ENCODE measurements at regions not wholly inside any gene's neighbourhood (a gene's known extent, or its start where the extent isn't known, plus 50 kb on each side); places are given as distances from the start of the nearest gene placed in this dataset.

DNA sequence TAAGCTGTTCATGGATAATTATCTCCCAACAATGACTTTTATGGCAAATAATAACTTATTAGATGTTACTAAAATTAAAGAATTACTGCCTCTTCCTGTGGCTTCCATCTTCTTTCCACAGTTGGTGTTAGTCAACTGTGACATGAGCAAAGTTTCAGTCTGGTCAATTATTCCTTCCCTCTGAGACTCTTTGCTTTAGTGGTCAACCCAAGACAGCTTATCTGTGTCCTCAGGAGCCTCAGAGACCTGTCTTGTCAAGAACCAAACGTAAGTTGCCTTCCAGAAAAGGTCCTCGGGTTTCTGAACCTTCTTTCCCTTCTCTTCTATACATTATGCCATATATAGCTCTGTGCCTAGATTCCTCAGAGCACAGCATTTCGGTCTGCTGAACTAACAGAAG lies 263.2 kb upstream of the ZP4 start:
- no peak for DNase-seq (ENCODE audit: low read depth in 4 of 4, low spot score in 3 of 4)

DNA sequence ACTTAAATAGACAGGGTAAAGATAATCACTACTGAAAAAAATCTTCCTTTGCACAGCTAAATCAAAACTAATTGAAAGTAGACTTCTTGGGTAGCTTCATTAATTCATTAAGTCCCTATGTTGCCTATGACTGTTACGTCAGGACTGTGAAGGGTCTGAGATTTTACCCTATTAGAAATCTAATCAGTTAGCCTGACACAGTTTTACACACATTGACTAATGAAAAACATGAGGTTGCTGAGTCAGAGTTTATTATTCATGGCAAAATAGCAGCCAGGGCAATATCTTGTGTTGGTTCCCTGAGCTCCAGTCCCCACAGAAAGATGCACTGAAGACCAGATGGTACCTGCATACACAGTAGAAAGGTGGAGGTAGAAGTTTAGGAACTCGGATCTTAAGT lies 262.5 kb upstream of the ZP4 start:
- DNase-seq (ENCODE audit: low read depth in 4 of 4, low spot score in 3 of 4): no peak

DNA sequence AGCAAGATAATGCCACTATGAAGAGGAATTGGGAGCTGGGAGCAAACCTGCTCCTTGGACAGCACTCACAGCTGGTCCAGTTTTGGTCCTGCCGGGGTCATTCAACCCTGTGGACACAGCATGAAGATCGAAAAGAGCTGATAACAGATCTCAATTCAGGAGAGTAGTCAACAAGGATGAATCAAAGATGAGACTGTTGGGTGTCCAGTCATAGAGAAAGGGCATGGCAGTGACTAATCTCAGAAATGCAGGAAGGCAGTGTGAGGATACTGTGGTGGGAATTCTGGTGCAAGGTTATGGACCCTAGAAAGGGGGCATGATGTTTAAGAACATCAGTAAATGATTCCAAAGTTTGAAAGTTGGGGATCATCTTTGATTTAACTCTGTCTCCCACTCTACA lies 261.4 kb upstream of the ZP4 start:
- DNase-seq (ENCODE audit: low read depth in 4 of 4, low spot score in 3 of 4): no peak

DNA sequence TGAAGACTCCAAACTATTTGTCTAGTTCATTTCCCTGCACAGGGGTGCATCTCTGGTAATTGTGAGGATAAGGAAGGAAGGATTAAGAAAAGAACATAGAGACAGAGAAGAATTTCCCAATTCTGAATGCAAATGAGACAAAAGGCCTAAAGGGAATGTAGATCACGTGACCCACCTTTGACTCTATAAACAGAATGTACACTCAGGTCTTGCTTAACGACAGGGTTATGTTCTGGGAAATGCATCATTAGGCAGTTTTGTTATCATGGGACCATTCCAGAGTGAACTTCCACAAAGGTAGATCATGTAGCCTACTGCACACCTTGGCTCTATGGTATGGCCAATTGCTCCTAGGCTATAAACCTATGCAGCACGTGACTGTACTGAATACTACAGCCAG lies 252.3 kb upstream of the ZP4 start:
- no peak for DNase-seq (ENCODE audit: low read depth in 4 of 4, low spot score in 3 of 4)

DNA sequence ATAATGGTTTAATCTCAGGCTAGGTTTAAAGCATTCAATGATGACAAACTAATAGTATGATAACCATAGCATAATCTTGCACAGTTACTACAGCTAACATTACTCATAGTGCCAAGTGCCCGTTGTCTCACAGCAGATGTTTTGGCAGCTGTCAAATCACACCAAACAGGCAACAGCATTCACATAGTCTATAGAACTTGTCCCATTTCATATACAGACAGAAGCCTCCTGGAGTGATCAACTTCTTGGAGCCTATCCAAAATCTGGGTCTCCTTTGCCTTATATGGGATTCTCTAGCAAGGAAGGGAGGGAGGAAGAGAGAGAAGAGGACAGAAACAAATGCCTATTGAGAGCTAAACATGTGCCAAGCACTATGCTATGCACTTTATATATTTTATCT lies 250.6 kb upstream of the ZP4 start:
- no peak for DNase-seq (ENCODE audit: low read depth in 4 of 4, low spot score in 3 of 4)

DNA sequence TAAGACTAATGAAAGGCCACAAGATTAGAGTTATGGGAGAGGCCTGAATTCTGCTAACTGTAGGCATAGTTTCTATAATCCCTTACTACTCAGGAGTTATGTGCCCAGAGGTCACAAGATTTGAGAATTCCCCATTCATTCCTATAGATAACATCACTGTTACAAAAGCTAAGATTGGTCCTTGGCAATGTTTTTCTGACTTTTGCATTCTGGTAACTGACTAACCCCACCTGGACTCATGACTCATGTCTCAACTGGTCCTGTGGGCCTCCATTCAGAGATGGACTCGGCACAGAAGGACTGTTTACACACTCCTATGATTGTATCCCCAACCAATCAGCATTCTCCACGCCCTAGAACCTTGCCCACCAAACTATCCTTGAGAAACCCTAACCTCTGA lies 249.0 kb upstream of the ZP4 start:
- no peak for DNase-seq (ENCODE audit: low read depth in 4 of 4, low spot score in 3 of 4)

DNA sequence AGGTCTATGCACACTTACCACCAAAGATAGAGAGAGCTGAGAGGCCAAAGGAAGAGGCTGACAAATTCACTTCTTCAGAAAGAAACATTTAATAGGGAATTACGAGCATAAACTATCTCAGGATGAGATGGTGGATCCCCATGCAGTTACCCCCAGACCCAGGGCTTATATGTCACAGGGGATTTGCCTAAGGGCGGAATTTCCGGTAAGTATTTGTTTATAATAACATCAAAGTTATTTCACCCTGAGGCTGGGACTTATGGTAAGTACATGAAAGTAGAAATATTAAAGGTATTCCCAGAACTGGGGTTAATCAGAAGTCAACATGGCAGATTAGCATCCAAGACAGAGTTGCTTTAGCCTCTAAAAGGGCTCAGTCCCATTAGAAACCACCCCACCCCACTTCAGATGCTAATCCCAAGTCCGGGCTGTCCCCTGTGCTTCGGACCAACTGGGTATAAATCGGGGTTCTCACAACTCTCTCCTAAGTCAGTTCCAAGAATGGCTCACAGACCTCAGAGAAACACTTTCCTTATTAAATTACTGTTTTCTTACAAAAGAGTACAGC lies 247.4 kb upstream of the ZP4 start:
- DNase-seq (ENCODE audit: low read depth in 4 of 4, low spot score in 3 of 4): no peak

DNA sequence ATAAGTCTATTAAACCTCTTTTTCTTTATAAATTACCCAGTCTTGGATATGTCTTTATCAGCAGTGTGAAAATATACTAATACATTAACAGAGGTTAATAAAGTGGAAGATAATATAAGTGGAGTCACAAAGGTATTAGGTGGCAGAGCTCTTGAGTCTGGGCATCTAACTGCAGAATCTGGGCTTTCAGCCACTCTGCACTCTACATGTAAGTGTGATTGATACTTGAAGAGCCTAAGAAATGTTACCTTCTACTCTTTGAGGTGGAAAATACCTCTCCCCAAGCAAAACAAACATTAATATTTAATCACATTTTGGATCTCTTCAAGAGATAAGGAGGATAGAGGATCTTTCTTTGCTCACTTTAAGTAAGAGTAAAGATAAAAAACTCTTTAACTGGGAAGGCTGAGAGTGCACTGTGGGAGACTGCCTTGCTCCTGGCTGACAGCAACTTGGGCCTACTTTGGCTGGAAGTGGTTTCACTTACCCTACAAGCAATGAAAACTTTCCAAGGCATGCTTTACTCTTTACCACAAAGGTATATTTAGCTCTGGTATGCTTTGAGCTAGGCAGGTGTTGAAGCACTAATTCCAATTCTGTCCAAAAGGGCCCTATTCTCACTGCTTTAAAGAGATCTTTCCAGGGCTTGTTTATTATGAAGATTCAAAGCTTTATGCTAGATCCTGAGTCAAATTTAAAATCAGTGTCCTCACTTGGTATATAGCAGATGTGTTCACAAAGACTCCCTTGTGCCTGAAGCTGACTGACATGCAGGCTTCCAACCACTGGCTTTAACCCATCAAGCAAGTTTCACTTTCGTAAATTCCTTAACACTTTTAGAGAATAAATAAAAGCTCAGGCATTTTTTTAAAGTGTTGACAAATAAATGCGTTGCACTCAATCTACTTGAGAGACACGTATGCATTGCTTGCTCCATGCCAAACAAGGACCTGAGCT lies 245.3 kb upstream of the ZP4 start:
- no peak for DNase-seq (ENCODE audit: low read depth in 4 of 4, low spot score in 3 of 4)

DNA sequence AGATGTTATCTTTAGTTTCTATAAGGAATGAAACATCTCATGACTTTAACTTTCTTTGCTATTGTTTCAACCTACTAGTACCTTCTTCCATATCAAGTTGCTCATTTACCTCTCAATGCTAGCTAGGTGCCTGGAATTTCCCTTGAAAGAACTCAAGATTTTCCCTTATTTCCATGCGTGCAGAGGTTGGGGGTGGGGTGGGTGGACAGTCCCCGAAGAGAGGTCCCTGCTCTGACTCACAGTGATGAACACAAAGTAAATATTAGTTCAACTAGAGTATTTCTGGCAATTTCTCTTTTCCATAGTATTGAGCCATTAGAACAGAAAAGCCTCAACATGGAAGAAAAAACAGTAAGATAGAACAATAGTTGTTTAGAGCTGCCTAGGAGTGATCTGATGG lies 239.0 kb upstream of the ZP4 start:
- DNase-seq (ENCODE audit: low read depth in 4 of 4, low spot score in 3 of 4): no peak

DNA sequence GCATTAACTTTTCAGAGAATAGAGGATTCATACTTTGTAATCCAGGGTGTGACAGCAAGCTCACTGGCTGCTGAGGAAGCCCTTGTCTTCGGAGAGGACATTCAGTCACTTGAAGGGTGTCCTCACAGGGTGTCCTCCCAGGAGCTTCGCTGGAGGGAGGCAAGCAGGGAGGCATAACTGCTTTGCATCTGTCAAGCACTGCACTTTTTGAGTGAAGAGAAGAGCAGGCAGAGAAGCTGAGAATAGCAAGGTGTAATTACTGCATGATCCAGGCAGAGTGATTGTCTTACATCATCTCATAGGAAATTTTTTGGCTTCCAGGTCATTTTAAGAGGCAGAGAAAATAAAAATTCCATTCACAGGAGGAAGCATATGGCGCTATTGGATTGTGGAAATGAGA lies 232.5 kb upstream of the ZP4 start:
- no peak for DNase-seq (ENCODE audit: low read depth in 4 of 4, low spot score in 3 of 4)

DNA sequence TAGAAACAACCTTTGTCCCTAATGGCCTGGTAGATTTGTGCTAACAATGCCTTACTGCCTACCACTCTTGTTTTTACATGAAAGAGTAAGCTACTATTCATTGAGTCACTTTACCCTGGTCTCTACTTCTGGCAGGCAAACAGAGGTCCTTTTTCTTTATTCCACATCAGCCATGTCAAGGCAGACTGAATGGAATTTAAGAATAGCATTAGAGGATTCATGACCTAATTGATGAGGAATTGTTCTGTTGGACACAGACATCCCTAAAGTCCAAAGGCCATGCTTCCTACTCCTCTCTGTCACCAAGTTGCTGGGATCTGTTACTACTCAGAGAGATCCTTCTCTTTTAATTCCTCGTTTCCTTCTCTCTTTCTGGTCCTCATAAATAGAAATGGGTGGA lies 229.1 kb upstream of the ZP4 start:
- DNase-seq (ENCODE audit: low read depth in 4 of 4, low spot score in 3 of 4): no peak

DNA sequence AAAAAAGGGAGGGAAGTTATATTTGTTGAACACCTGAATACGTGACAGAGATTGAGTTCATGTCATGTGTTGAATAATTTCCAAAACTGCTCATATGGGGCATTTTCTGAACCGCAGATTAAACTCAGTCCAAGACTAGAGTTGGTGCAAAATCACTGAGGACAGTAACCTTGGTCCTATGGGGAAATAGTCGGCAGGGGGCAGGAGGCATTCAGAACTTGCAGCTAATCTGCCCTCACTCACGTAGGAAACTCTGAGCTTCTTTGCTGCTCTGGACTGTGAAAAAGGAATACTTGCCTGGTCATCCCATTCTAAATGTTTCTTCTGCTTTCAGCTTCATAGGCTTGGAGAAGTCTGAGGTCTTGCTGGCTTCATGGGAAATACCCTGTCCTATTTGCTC lies 228.3 kb upstream of the ZP4 start:
- no peak for DNase-seq (ENCODE audit: low read depth in 4 of 4, low spot score in 3 of 4)

DNA sequence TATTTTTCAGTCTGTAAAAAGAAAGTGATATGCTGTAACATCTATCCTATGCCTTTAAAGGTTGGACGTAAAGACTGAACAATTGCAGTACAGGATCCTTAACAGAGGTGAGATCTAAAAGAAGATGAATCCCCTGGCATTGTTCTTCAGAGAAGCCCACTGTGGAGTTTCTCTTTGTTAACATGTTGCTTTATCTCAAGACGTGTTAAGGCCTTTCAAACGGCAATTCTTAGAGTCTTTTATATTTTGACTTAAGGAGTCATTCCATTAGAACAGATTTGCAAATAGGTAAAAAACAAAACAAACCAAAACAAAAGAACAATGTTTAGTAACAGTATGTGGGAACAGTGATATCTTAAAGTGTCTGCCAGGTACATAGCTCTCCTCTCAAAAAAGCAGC lies 225.1 kb upstream of the ZP4 start:
- DNase-seq (ENCODE audit: low read depth in 4 of 4, low spot score in 3 of 4): no peak

DNA sequence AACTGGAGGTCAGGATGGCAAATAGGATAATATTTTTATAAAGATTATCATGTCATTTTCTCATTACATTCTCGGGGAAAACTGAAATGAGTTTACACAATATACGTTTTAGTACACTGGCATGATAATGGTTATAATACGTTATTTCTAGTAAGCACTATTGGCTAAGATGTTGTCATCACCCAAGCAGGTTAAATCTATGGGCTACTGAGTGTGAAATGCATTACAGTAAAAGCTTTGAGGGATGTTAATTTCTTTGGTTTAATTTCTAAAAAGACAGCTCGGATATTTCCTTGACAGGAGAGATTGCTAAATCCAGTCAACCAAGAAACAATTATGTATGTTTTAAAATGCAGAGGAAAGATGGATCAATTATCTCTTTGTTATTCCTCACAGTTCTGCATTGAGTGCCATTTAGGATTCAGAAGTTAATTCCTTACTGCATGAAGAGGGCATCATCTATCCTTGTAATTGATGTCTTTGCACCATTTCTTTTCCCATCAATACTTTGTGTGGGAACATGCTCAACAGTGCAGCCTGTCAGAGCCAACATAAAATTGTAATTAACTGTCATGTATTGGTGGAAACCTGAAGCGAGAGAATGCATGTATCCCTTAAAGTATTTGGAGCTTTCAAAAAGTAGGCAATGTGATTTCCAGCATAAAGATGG lies 222.4 kb upstream of the ZP4 start:
- no peak for DNase-seq (ENCODE audit: low read depth in 4 of 4, low spot score in 3 of 4)

DNA sequence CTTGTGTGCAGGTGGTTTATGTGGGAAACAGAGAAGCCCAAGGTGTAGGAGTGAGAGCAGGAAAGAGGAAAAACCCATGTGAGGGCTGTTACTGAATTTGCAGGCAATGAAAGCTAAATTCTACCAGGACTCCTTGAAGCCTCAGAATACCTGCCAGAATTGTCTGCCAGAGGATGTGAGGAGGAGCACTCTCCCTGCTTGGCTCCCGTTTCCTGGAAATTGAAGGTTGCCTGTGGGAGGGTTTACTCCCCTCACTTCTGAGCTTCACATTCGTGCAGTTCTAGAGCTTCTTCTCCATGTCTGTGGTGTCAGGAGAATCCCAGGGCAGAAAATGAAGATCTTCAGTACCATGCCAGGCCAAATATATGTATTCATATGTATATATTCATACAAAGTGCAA lies 220.8 kb upstream of the ZP4 start:
- no peak for DNase-seq (ENCODE audit: low read depth in 4 of 4, low spot score in 3 of 4)

DNA sequence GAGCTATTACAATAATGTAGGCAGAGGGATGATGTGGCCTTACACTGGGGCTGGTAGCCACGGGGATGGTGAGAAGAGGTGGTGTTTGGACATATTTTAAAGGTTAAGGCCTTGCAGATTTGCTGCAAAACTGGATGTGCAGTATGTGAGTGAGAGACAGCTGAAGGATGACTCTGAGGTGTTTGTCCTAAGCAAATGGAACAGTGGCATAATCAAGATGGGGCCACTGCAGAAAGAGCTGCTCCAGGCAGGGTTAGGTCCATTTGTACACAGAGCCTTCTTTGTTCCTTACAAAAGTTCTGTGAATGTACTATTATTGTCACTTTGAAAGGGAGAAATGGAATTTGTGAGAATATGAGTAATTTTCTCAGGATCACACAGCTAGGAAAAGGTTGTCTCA lies 220.4 kb upstream of the ZP4 start:
- DNase-seq (ENCODE audit: low read depth in 4 of 4, low spot score in 3 of 4): no peak

DNA sequence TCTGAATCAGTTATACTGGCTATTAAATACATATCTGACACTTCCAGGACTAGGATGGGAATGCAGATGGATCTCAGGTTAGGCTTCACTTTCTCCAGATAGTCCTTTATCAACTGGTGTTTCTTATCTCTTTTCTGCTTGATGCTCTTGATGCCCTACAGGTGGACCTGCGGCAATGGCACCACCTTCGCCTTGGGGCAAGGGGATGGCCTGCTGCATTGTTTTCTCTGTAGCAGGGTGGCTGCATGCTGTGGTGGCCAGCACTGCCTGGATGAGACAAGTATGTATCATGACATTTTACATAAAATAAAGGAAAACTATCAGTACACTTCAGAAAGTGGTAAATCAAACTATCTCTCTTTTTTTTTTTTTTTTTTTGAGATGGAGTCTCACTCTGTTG lies 217.7 kb upstream of the ZP4 start:
- no peak for DNase-seq (ENCODE audit: low read depth in 4 of 4, low spot score in 3 of 4)

DNA sequence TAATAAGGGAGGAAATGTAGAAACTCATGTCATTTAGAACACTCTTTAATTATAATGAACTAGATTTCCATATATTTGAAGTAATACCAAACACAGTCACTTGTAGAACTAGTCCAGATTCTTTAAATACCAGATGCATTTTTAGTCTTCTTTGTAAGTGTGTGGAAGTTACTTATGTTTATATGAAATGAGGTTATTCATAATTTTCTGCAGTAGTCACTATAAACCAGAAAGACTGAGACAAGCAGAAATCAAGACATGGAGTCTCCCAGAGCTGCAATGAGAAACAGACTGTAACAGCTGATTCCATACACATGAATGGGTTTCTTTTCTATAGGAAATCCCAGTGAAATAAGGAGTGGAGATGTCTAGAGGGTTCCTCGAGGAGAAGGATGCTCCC lies 216.6 kb upstream of the ZP4 start:
- DNase-seq (ENCODE audit: low read depth in 4 of 4, low spot score in 3 of 4): no peak

DNA sequence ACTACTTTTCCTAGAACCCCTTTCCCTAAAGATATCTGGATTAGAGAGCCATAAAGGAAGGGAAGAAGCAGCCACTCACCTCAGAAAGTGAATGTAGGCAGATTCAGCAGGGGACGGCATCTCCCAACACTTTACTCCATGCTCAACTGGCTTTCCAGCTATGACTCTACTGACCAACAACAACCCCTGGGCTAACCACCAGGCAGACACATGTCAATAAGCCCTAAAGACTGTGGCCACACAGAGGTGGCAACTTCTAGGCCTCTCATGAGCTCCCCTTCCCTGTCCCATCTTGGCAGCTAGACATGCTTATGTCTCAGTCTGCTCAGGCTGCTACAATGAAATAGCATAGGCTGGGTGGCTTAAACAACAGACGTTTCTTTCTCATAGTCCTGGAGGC lies 214.0 kb upstream of the ZP4 start:
- no peak for DNase-seq (ENCODE audit: low read depth in 4 of 4, low spot score in 3 of 4)

DNA sequence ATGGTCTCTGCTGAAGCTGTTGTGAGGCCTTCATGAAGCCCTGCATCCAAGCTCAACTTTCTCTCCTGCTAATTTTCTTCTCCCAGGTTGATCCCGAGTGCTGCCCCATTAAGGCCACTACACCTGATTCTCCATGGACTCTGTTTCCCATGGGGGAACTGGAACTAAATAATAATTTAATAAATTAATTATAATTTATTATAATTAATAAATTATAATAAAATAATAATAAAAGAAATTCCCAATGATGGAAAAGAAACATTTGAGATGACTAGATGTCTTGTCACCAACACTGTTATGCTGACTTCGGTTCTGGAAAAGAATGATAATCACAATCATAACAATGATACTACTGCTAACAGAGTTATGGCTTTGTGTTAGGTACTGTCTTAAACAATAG lies 211.2 kb upstream of the ZP4 start:
- DNase-seq (ENCODE audit: low read depth in 4 of 4, low spot score in 3 of 4): no peak

DNA sequence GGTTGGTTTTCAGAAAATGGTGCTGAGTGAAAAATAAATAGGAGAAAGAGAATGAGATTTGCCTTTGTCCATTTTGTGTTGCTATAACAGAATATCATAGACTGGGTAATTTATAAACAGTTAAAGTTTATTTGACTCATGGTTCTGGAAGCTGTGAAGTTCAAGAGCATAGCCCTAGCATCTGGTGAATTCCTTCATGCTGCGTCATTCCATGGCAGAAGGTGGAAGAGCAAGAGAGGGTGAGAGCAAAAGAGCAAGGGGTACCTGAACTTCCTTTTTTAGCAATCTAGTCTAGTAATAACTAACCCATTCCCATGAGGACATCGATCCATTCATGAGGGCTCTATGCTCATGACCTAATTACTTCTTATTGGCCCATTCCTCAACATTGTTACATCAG lies 209.1 kb upstream of the ZP4 start:
- no peak for DNase-seq (ENCODE audit: low read depth in 4 of 4, low spot score in 3 of 4)

DNA sequence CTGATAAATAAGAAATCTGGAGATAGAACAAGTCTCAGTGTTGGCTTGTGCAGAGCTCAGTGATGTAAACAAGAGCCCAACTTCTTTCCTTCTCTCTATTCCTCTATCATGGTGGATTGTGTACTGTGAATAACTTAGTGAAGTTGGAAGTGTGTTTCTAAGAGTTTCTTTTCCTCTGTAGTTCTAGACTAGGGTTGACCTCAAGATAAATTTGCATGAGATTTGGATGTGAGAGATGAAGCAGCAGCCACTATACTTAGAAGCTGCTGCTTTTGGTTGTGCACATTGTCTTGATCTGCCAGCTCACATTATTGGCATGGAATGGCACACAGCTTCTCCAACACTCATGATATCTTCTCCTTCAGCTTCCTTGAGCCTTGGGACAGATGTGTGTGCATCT lies 198.9 kb upstream of the ZP4 start:
- no peak for DNase-seq (ENCODE audit: low read depth in 4 of 4, low spot score in 3 of 4)
